Heart left ventricle (tissue), 16 donors: ENCODE measurements at regions not wholly inside any gene's neighbourhood (a gene's known extent, or its start where the extent isn't known, plus 50 kb on each side); places are given as distances from the start of the nearest gene placed in this dataset.
A peak's percentile ranks its signal among the peaks of the same experiment; 100 is the strongest.

Source experiments
- ATAC-seq, 4 donors: fragments of 200-7000 bp; cut with Tn5 transposase; one replicate each; pipeline ENCODE4 v1.9.1; 2020 to 2022; ENCODE audit warnings: moderate library complexity in 4 of 4, mild to moderate bottlenecking in 3 of 4, moderate number of reproducible peaks in 1 of 4
- DNase-seq, 5 donors: peaks; one replicate each; pipeline ENCODE4 v3.0.0-alpha.2; 2020
- H3K27ac ChIP-seq, 12 donors: fragments of 200-600 bp; sonication (generic) in 4 of 12; one replicate each; pipeline versions ENCODE4 v1.5.0 to v1.8.0; 2016 to 2022; ENCODE audit warnings: mild to moderate bottlenecking in 2 of 12
- H3K27me3 ChIP-seq, 9 donors: fragments of 200-600 bp; sonication (generic) in 2 of 9; one replicate each; pipeline versions ENCODE4 v1.5.1 to v1.8.0; 2016 to 2022; ENCODE audit warnings: mild to moderate bottlenecking in 3 of 9
- H3K36me3 ChIP-seq, 9 donors: fragments of 200-600 bp; sonication (generic) in 2 of 9; one replicate each; pipeline versions ENCODE4 v1.5.0 to v1.8.0; 2018 to 2022; ENCODE audit warnings: mild to moderate bottlenecking in 2 of 9
- H3K4me1 ChIP-seq, 12 donors: fragments of 200-600 bp; sonication (generic) in 4 of 12; one replicate each; pipeline versions ENCODE4 v1.5.0 to v1.8.0; 2016 to 2022; ENCODE audit warnings: mild to moderate bottlenecking in 3 of 12
- H3K4me3 ChIP-seq, 12 donors: fragments of 200-600 bp; sonication (generic) in 4 of 12; one replicate each; pipeline versions ENCODE4 v1.5.0 to v1.8.0; 2017 to 2022; ENCODE audit warnings: mild to moderate bottlenecking in 9 of 12, moderate library complexity in 4 of 12
- H3K9me3 ChIP-seq, 12 donors: fragments of 200-600 bp; sonication (generic) in 4 of 12; one replicate each; pipeline versions ENCODE4 v1.5.0 to v1.8.0; 2016 to 2022; ENCODE audit warnings: mild to moderate bottlenecking in 1 of 12
- POLR2A ChIP-seq, 2 donors: fragments of 450-650 bp; IDR thresholded peaks; one replicate each; pipeline ENCODE4 v1.6.1; 2017; ENCODE audit warnings: antibody characterized with exemption in 2 of 2, mild to moderate bottlenecking in 2 of 2, moderate library complexity in 2 of 2
- WGBS, 4 donors: extraction: QIAGEN DNeasy Blood & Tissue Kit in 2 of 4; methylation state at CpG; one replicate each; pipeline versions ENCODE4 v1.1.5 to v1.1.7; 2013 to 2018; 5-methylcytosine and 5-hydroxymethylcytosine counted together
- intact Hi-C, 10 donors: fragments of 100-400 bp; cut with DNase I; formaldehyde crosslinking; loops; one replicate each; pipeline versions ENCODE4 v1.11.1 to v1.14.2; 2022
- TF ChIP-seq, protein P1 (sequence below), 12 donors: fragments of 200-600 bp; sonication (generic) in 4 of 12; IDR thresholded peaks; one replicate each; pipeline versions ENCODE4 v1.5.0 to v1.8.0; 2018 to 2022; ENCODE audit warnings: antibody characterized with exemption in 12 of 12, mild to moderate bottlenecking in 5 of 12
- donor health status: ischemic (EF 13 %, LVEDD 7.1; RV severe dilation, severe dysfunction).
- donor health status: healthy with polysubstance abuse.
- donor health status: DM: no; HTN: yes; CAD: no.
- donor health status: DM: no; HTN: no; CAD: no.
- donor health status: ischemic (EF 25% LVEDD 6.9; RV normal size, moderate dysfunction).
- donor health status: ischemic (EF 25% LVEDD 5.7; RV mildly dilated, moderate dysfunction).
- donor health status: healthy.
- donor health status: DM: yes; HTN: yes; CAD: no.
- donor health status: ischemic (EF 35%, LVEDD 5.7; RV mildly dilated, moderate dysfunction).
- donor health status: nonischemic (EF 11% LVEDD 7.7; RV severe dilation, severe dysfunction).
- donor health status: DM: yes; HTN: yes; CAD: no.
- donor health status: PGD.
- donor health status: ischemic (EF 29% LVEDD 5.4; RV normal size, mild dysfunction).
- donor health status: nonischemic (EF 23%, LVEDD 6.1; RV moderate dilation, normal function).

- H3K27ac ChIP-seq = peak overlapping the region in 1 of 12 donors; percentile 9
- H3K27me3 ChIP-seq = no peaks in the 10 kb centered on the region
- WGBS, 4 donors = 88 to 95% (median 91%) methylated on average over 7 of the region's 7 CpGs
- DNase-seq (no peak), ATAC-seq (no peak)
- H3K4me1 ChIP-seq = peaks cover 0 to 20% (median 7%) of the 10 kb centered on the region in 12 donors
- TF ChIP-seq POLR2A (IDR thresholded peaks at IDR 0.05) = no peak
- TF ChIP-seq, protein P1, sequence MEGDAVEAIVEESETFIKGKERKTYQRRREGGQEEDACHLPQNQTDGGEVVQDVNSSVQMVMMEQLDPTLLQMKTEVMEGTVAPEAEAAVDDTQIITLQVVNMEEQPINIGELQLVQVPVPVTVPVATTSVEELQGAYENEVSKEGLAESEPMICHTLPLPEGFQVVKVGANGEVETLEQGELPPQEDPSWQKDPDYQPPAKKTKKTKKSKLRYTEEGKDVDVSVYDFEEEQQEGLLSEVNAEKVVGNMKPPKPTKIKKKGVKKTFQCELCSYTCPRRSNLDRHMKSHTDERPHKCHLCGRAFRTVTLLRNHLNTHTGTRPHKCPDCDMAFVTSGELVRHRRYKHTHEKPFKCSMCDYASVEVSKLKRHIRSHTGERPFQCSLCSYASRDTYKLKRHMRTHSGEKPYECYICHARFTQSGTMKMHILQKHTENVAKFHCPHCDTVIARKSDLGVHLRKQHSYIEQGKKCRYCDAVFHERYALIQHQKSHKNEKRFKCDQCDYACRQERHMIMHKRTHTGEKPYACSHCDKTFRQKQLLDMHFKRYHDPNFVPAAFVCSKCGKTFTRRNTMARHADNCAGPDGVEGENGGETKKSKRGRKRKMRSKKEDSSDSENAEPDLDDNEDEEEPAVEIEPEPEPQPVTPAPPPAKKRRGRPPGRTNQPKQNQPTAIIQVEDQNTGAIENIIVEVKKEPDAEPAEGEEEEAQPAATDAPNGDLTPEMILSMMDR (IDR thresholded peaks at IDR 0.05) = no peak
- no peak overlapping the region for H3K4me3 ChIP-seq
- H3K36me3 ChIP-seq = no peaks in the 10 kb centered on the region
- intact Hi-C loops = loop anchor here in 3 of 10 donors (2.0 to 10.0 kb wide), 3 partner anchors 53 to 165 kb away; no protein-coding TSS in a partner anchor
- H3K9me3 ChIP-seq = peaks cover 0 to 1% (median 0%) of the 10 kb centered on the region in 12 donors
Observed at GRCh38 chr3:194937882-194938321, 252.2 kb downstream of the FAM43A start.

DNA sequence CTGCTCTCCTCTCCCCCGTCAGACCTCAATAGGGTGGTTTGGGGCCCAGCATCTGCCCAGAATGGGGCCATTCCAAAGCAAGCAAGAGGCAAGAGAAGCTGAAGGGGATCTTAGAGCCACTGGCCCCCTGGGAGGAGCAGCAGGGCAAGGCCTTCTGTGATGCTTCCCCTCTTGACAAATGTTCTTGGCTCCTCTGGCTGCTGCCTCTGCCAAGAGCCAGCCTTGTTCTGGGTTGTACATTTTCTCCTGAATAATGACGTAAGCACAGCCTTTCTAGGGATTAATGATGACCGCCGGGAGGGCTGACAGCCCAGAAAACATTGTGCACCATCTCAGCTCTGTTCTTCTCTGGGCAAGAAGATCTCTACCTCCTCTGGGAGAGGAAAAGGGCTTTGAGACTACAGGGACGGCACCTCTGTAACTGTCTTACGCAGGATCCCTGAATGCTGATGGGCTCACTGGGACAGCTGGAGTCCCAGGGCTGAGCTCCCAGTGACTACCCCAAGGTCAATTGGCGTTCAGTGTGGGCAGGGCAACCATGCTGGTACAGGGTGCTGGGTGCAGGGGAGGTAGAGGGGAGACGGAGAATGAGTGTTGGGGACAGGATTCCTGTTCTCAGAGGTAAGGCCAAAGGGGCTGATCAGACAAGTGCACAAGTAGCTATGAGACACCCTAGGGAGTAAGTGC is 253.3 kb downstream of the FAM43A start:
- Histone ChIP-seq H3K4me1 (peaks cover 0 to 20% (median 7%) of the 10 kb centered on the region in 12 donors), H3K36me3 (no peaks in the 10 kb centered on the region), H3K27me3 (no peaks in the 10 kb centered on the region), H3K4me3 (no peak overlapping the region), H3K27ac (peak overlapping the region in 3 of 12 donors; percentile 13 to 51 (median 15)), H3K9me3 (no peaks in the 10 kb centered on the region)
- peak; percentile 58 to 85 (median 63) for ATAC-seq
- intact Hi-C loops = loop anchor here in 3 of 10 donors (2.0 to 10.0 kb wide), 3 partner anchors 54 to 166 kb away; no protein-coding TSS in a partner anchor
- TF ChIP-seq, protein P1 (IDR thresholded peaks at IDR 0.05) = no peak
- no peak for TF ChIP-seq POLR2A (IDR thresholded peaks at IDR 0.05)
- DNase-seq = peak in 2 of 5 donors; percentile 59
- 56 to 71% (median 62%) methylated on average over 7 to 8 of the region's 8 CpGs for WGBS, 4 donors

DNA sequence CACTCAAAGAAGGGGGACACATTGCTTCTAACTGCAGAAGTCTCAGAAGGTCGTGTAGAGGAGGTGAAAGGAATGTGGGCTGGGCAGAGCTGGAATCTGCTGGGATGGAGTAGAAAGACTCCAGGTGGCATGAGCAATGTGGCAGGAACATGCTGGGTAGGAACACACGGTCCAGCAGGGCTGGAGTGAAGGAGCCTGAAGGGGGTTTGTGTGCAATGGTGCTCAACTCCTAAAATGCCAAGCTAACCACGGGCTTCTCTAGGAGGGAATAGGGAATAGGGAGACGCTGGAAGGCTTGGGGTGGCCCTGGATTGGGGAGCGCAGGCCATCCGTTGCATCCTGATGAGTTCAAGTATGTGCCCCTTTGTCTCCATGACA is 253.8 kb downstream of the FAM43A start:
- TF ChIP-seq POLR2A (IDR thresholded peaks at IDR 0.05) = no peak
- Histone ChIP-seq H3K27ac (peak overlapping the region in 1 of 12 donors; percentile 15), H3K27me3 (no peaks in the 10 kb centered on the region), H3K9me3 (no peaks in the 10 kb centered on the region), H3K4me1 (peaks cover 0 to 20% (median 7%) of the 10 kb centered on the region in 12 donors), H3K4me3 (no peak overlapping the region), H3K36me3 (no peaks in the 10 kb centered on the region)
- WGBS, 4 donors = 84 to 91% (median 87%) methylated on average over 6 of the region's 6 CpGs
- no peak for ATAC-seq
- DNase-seq = no peak
- intact Hi-C loops = loop anchor here in 3 of 10 donors (2.0 to 10.0 kb wide), 3 partner anchors 55 to 167 kb away; no protein-coding TSS in a partner anchor

- peak in 1 of 5 donors; percentile 41 for DNase-seq
- H3K27ac ChIP-seq = no peak overlapping the region
- TF ChIP-seq POLR2A (IDR thresholded peaks at IDR 0.05) = no peak
- TF ChIP-seq, protein P1 (IDR thresholded peaks at IDR 0.05) = no peak
- intact Hi-C loops = loop anchor here in 3 of 10 donors (2.0 to 10.0 kb wide), 3 partner anchors 55 to 167 kb away; no protein-coding TSS in a partner anchor
- H3K36me3 ChIP-seq = no peaks in the 10 kb centered on the region
- H3K4me1 ChIP-seq = peaks cover 0 to 20% (median 7%) of the 10 kb centered on the region in 12 donors
- H3K9me3 ChIP-seq = no peaks in the 10 kb centered on the region
- peak in 2 of 4 donors; percentile 31 to 38 for ATAC-seq
- no peak overlapping the region for H3K4me3 ChIP-seq
- H3K27me3 ChIP-seq = no peaks in the 10 kb centered on the region
- 85 to 96% (median 93%) methylated on average over 12 to 17 of the region's 17 CpGs for WGBS, 4 donors
Observed at GRCh38 chr3:194939949-194940770, 254.5 kb downstream of the FAM43A start.
